K562 (cell line): ENCODE measurements at regions not wholly inside any gene's neighbourhood (a gene's known extent, or its start where the extent isn't known, plus 50 kb on each side); places are given as distances from the start of the nearest gene placed in this dataset.

ENCODE experiments used
- ATAC-seq: fragments of 200-7000 bp; cut with Tn5 transposase; 3 replicates; pipeline ENCODE4 v1.9.1; 2020; ENCODE audit warnings: moderate library complexity
- BruUV-seq: library from RNA; stranded (reverse); fragments of 400-500 nt; replicated peaks from 2 replicates; lab custom pipeline; 2021; lab: Mats Ljungman, UMichigan
- CTCF ChIA-PET: fragments of 300-600 bp; formaldehyde crosslinking; extraction: SDS; loops from one replicate; lab custom pipeline; 2021; ENCODE audit warnings: low intra/inter-chr PET ratio; lab: Yijun Ruan, JAX
- POLR2A ChIA-PET: fragments of 300-600, 350-650 bp; sonication (Branson Sonifier 250); formaldehyde crosslinking; extraction: SDS; loops from one replicate; lab custom pipeline; 2021; ENCODE audit warnings: antibody characterized with exemption, inconsistent platforms; lab: Yijun Ruan, JAX
- DNase-seq, 4 experiments: peaks; one replicate each; pipeline versions ENCODE4 v3.0.0 to v3.0.0-alpha.2; 2011 to 2018; ENCODE audit warnings: low spot score in 3 of 4, mixed read lengths in 3 of 4; ENCODE audit errors: extremely low read depth in 1 of 4
- FAIRE-seq: peaks from 2 replicates; lab custom pipeline; 2011; peaks lifted over from hg19 to GRCh38; lab: Jason Lieb, UNC
- H2AFZ ChIP-seq: 2 replicates; pipeline ENCODE4 v1.6.0; 2011; ENCODE audit warnings: low read depth, low read length, control low read depth, inconsistent platforms
- H3K27ac ChIP-seq: fragments of 200-600 bp; 3 replicates; pipeline ENCODE4 v1.8.0; 2011; ENCODE audit warnings: low read depth, mild to moderate bottlenecking, control low read depth, inconsistent platforms, low read length, moderate library complexity, mixed read lengths; ENCODE audit errors: extremely low read depth
- H3K27me3 ChIP-seq, 2 experiments: fragments of 300-600 bp in 1 of 2; 2 replicates in 1 of 2; 3 replicates in 1 of 2; pipeline versions ENCODE4 v1.6.0 to v1.8.0; 2011; ENCODE audit warnings: inconsistent platforms in 2 of 2, low read length in 2 of 2, mild to moderate bottlenecking in 1 of 2, mixed read lengths in 1 of 2, moderate library complexity in 1 of 2; ENCODE audit not compliant: control insufficient read depth in 2 of 2, insufficient read depth in 2 of 2
- H3K36me3 ChIP-seq: fragments of 300-600 bp; 3 replicates; pipeline ENCODE4 v1.8.0; 2011; ENCODE audit warnings: mild to moderate bottlenecking, low read length, inconsistent platforms; ENCODE audit not compliant: control insufficient read depth, insufficient read depth
- H3K4me1 ChIP-seq, 2 experiments: fragments of 200-600 bp in 1 of 2; replicated peaks in 1 of 2; 2 replicates in 1 of 2; 3 replicates in 1 of 2; pipeline versions ENCODE4 v1.5.1 to v1.8.0; 2011; ENCODE audit warnings: inconsistent platforms in 2 of 2, low read length in 2 of 2, mild to moderate bottlenecking in 1 of 2, mixed read lengths in 1 of 2, moderate library complexity in 1 of 2; ENCODE audit not compliant: control insufficient read depth in 2 of 2, insufficient read depth in 2 of 2
- H3K4me2 ChIP-seq: 2 replicates; pipeline ENCODE4 v1.6.1; 2011; ENCODE audit warnings: low read length, control low read depth, inconsistent platforms, mixed read lengths; ENCODE audit not compliant: insufficient read depth
- H3K4me3 ChIP-seq: fragments of 200-600 bp; sonication (generic), shearing (Covaris generic); 2 replicates; pipeline ENCODE4 v1.5.1; 2016; ENCODE audit warnings: control low read depth, inconsistent platforms
- H3K79me2 ChIP-seq: fragments of 200-600 bp; 3 replicates; pipeline ENCODE4 v1.8.0; 2011; ENCODE audit warnings: low read length, inconsistent platforms; ENCODE audit not compliant: control insufficient read depth, insufficient read depth
- H3K9ac ChIP-seq, 2 experiments: 2 replicates each; pipeline versions ENCODE4 v1.6.0 to v1.6.1; 2011; ENCODE audit warnings: low read depth in 2 of 2, low read length in 2 of 2, control low read depth in 1 of 2, inconsistent platforms in 1 of 2, mild to moderate bottlenecking in 1 of 2, mixed read lengths in 1 of 2; ENCODE audit not compliant: insufficient read depth in 1 of 2
- H3K9me1 ChIP-seq: one replicate; pipeline ENCODE4 v1.6.0; 2011; ENCODE audit warnings: inconsistent platforms, mild to moderate bottlenecking, low read length, moderate library complexity; ENCODE audit not compliant: control insufficient read depth, insufficient read depth
- H3K9me3 ChIP-seq: replicated peaks from 2 replicates; pipeline ENCODE4 v1.5.1; 2011; ENCODE audit warnings: low read depth, low read length, inconsistent platforms; ENCODE audit not compliant: control insufficient read depth, insufficient read depth
- H4K20me1 ChIP-seq: replicated peaks from 2 replicates; pipeline ENCODE4 v1.6.1; 2011; ENCODE audit warnings: low read length, inconsistent platforms, mixed read lengths; ENCODE audit not compliant: control insufficient read depth, insufficient read depth
- GABPB1 ChIP-seq: sonication (generic); formaldehyde crosslinking; IDR thresholded peaks from 2 replicates; pipeline ENCODE4 v1.8.0; 2022; ENCODE audit warnings: mild to moderate bottlenecking, missing genetic modification reagents
- JUND ChIP-seq, 2 experiments: IDR thresholded peaks; 2 replicates in 1 of 2; 3 replicates in 1 of 2; pipeline ENCODE4 v1.6.1; 2011; ENCODE audit warnings: borderline replicate concordance in 2 of 2, low read depth in 2 of 2, low read length in 2 of 2, improper control_type of control experiment in 1 of 2, missing biosample characterization in 1 of 2, missing genetic modification characterization in 1 of 2, missing genetic modification reagents in 1 of 2
- KAT7 ChIP-seq: sonication (generic); formaldehyde crosslinking; IDR thresholded peaks from 2 replicates; pipeline ENCODE4 v1.8.0; 2022; ENCODE audit warnings: missing genetic modification reagents, mild to moderate bottlenecking, borderline replicate concordance
- KLF13 ChIP-seq: fragments of 450-650 bp; IDR thresholded peaks from 2 replicates; pipeline ENCODE4 v1.6.1; 2016; ENCODE audit warnings: missing genetic modification characterization, low read depth, mild to moderate bottlenecking, missing compliant biosample characterization, moderate library complexity, borderline replicate concordance
- NCOA1 ChIP-seq: fragments of 450-650 bp; IDR thresholded peaks from 2 replicates; pipeline ENCODE4 v1.6.1; 2016; ENCODE audit warnings: low read depth
- ZBTB26 ChIP-seq: fragments of 450-650 bp; formaldehyde crosslinking; IDR thresholded peaks from 2 replicates; pipeline ENCODE4 v1.4.0; 2022; ENCODE audit warnings: missing genetic modification characterization
- ZNF212 ChIP-seq: fragments of 450-650 bp; formaldehyde crosslinking; IDR thresholded peaks from 2 replicates; pipeline ENCODE4 v1.4.0; 2020; ENCODE audit warnings: mild to moderate bottlenecking
- ZNF780A ChIP-seq: fragments of 250-450 bp; sonication (Bioruptor Pico); IDR thresholded peaks from 2 replicates; pipeline ENCODE4 v1.5.0; 2021; ENCODE audit warnings: mild to moderate bottlenecking
- WGBS: fragments of 100-300 bp; shearing (Covaris generic); methylation state at CpG from one replicate; pipeline ENCODE4 v1.1.6; 2016; ENCODE audit warnings: low coverage, mixed read lengths; ENCODE audit not compliant: insufficient coverage; ENCODE audit errors: missing lambda C conversion rate; 5-methylcytosine and 5-hydroxymethylcytosine counted together
- in situ Hi-C: fragments of 300-500 bp; cut with MboI; formaldehyde crosslinking; loops from 4 replicates; pipeline ENCODE4 v1.15.0; 2018; ENCODE audit warnings: inconsistent platforms, mixed read lengths
- intact Hi-C: fragments of 100-400 bp; cut with micrococcal nuclease; formaldehyde crosslinking; loops from 2 replicates; pipeline ENCODE4 v1.14.2; 2022
- TF ChIP-seq, protein P1 (sequence below): fragments of 450-650 bp; formaldehyde crosslinking; IDR thresholded peaks from 2 replicates; pipeline ENCODE4 v1.4.0; 2020; ENCODE audit warnings: mild to moderate bottlenecking, moderate library complexity

DNA sequence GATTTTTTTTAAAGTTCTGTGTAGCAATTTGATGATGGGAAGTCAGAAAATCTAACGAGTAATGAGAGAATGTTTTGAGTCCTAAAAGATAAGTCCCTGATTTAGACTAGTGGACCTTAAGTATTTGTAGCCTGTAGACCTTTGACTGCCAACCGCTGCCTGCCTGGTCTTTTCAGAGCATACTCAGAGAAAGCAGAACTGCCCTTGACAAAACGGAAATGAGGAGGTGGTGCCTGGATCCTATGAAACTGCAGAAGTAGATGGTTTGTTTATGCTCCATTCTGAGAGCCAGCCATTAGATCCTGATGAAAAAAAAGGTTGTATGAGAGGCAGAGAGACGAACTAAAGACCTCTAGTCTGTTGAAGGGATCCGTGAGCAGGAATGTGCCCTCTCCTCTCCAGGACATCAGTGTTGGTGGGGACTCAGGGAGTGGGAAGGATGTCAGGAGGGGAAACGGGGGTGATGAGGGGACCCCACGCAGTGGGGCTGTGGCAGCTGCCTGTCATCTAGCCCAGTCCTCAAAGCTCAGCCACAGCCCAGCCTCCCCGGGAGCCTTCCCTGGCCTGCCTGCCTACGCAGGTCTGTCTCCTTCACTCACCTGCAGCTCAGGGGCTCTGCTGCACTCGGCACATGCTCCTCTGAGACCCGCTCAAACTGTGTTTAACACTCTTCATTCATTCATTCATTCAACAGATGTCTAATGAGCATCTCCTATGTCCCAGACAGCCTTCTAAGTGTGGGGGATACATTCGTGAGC lies 447.5 kb downstream of the AACS start (continued):
- TF ChIP-seq ZNF212 (CRISPR knock-in tag) = no peak
- no peak for TF ChIP-seq NCOA1
- TF ChIP-seq ZNF780A (CRISPR knock-in tag) = no peak
- no peak for TF ChIP-seq KAT7 (CRISPR knock-in tag)
- TF ChIP-seq KLF13 (tag) = no peak
- no peak for TF ChIP-seq JUND (IDR thresholded peaks at IDR 0.05; ENCODE audit: borderline replicate concordance, low read depth, low read length)
- TF ChIP-seq JUND (tag; IDR thresholded peaks at IDR 0.05; ENCODE audit: borderline replicate concordance, low read depth, low read length) = no peak
- TF ChIP-seq, protein P1, sequence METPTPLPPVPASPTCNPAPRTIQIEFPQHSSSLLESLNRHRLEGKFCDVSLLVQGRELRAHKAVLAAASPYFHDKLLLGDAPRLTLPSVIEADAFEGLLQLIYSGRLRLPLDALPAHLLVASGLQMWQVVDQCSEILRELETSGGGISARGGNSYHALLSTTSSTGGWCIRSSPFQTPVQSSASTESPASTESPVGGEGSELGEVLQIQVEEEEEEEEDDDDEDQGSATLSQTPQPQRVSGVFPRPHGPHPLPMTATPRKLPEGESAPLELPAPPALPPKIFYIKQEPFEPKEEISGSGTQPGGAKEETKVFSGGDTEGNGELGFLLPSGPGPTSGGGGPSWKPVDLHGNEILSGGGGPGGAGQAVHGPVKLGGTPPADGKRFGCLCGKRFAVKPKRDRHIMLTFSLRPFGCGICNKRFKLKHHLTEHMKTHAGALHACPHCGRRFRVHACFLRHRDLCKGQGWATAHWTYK (CRISPR knock-in tag) = no peak

DNA sequence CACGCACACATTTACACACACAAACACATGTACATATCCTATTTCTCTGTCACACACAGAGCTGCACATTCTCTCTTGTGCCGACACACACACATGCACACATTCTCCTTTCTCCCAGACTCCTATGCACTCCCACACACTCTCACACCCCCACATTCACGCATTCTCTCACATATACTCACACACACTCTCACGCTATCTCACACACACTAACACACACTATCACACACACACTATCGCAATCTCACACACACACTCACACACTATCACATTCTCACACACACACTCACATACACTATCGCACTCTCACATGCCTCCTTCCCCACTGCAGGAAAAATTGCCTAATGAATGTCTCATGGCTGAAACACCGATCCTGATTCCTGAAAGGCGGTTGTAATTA lies 450.7 kb downstream of the AACS start:
- H3K36me3 ChIP-seq = no peaks in the 10 kb centered on the region
- DNase-seq = no peak
- H3K4me3 ChIP-seq = no peak overlapping the region
- ATAC-seq = no peak
- H3K9me1 ChIP-seq = no peaks in the 10 kb centered on the region
- no peak overlapping the region for H3K9ac ChIP-seq
- ChIA-PET POLR2A (no interaction called here), CTCF (no interaction called here)
- WGBS = 0% methylated on average over 8 of the region's 8 CpGs
- no peaks in the 10 kb centered on the region for H4K20me1 ChIP-seq
- in situ Hi-C loops = no loop called here
- H3K79me2 ChIP-seq = no peaks in the 10 kb centered on the region
- intact Hi-C loops = no loop called here
- H3K27me3 ChIP-seq = no peaks in the 10 kb centered on the region
- no peak for TF ChIP-seq GABPB1 (CRISPR knock-in tag)
- no peak for TF ChIP-seq JUND (IDR thresholded peaks at IDR 0.05; ENCODE audit: borderline replicate concordance, low read depth, low read length)
- no peak for TF ChIP-seq JUND (tag; IDR thresholded peaks at IDR 0.05; ENCODE audit: borderline replicate concordance, low read depth, low read length)
- no peak for TF ChIP-seq ZBTB26 (CRISPR knock-in tag)
- H3K4me1 ChIP-seq = no peaks in the 10 kb centered on the region
- no peak for FAIRE-seq
- BruUV-seq = no TSS peak
- H3K4me2 ChIP-seq = no peak overlapping the region
- H2AFZ ChIP-seq = no peak overlapping the region
- H3K9me3 ChIP-seq = no peaks in the 10 kb centered on the region; the same call in 1 of the 2 replicates
- no peak overlapping the region for H3K27ac ChIP-seq
